Heart left ventricle (tissue), 16 donors: ENCODE measurements at regions not wholly inside any gene's neighbourhood (a gene's known extent, or its start where the extent isn't known, plus 50 kb on each side); places are given as distances from the start of the nearest gene placed in this dataset.
"Not testable (repeated sequence)": the region's sequence is repeated elsewhere in the genome, so short reads cannot be mapped to it uniquely, and the experiment has no call there.

Source experiments
- ATAC-seq, 4 donors: fragments of 200-7000 bp; cut with Tn5 transposase; one replicate each; pipeline ENCODE4 v1.9.1; 2020 to 2022; ENCODE audit warnings: moderate library complexity in 4 of 4, mild to moderate bottlenecking in 3 of 4, moderate number of reproducible peaks in 1 of 4
- DNase-seq, 5 donors: peaks; one replicate each; pipeline ENCODE4 v3.0.0-alpha.2; 2020
- H3K27ac ChIP-seq, 12 donors: fragments of 200-600 bp; sonication (generic) in 4 of 12; one replicate each; pipeline versions ENCODE4 v1.5.0 to v1.8.0; 2016 to 2022; ENCODE audit warnings: mild to moderate bottlenecking in 2 of 12
- H3K27me3 ChIP-seq, 9 donors: fragments of 200-600 bp; sonication (generic) in 2 of 9; one replicate each; pipeline versions ENCODE4 v1.5.1 to v1.8.0; 2016 to 2022; ENCODE audit warnings: mild to moderate bottlenecking in 3 of 9
- H3K36me3 ChIP-seq, 9 donors: fragments of 200-600 bp; sonication (generic) in 2 of 9; one replicate each; pipeline versions ENCODE4 v1.5.0 to v1.8.0; 2018 to 2022; ENCODE audit warnings: mild to moderate bottlenecking in 2 of 9
- H3K4me1 ChIP-seq, 12 donors: fragments of 200-600 bp; sonication (generic) in 4 of 12; one replicate each; pipeline versions ENCODE4 v1.5.0 to v1.8.0; 2016 to 2022; ENCODE audit warnings: mild to moderate bottlenecking in 3 of 12
- H3K4me3 ChIP-seq, 12 donors: fragments of 200-600 bp; sonication (generic) in 4 of 12; one replicate each; pipeline versions ENCODE4 v1.5.0 to v1.8.0; 2017 to 2022; ENCODE audit warnings: mild to moderate bottlenecking in 9 of 12, moderate library complexity in 4 of 12
- H3K9me3 ChIP-seq, 12 donors: fragments of 200-600 bp; sonication (generic) in 4 of 12; one replicate each; pipeline versions ENCODE4 v1.5.0 to v1.8.0; 2016 to 2022; ENCODE audit warnings: mild to moderate bottlenecking in 1 of 12
- WGBS, 4 donors: extraction: QIAGEN DNeasy Blood & Tissue Kit in 2 of 4; methylation state at CpG; one replicate each; pipeline versions ENCODE4 v1.1.5 to v1.1.7; 2013 to 2018; 5-methylcytosine and 5-hydroxymethylcytosine counted together
- intact Hi-C, 10 donors: fragments of 100-400 bp; cut with DNase I; formaldehyde crosslinking; loops; one replicate each; pipeline versions ENCODE4 v1.11.1 to v1.14.2; 2022
- donor health status: ischemic (EF 13 %, LVEDD 7.1; RV severe dilation, severe dysfunction).
- donor health status: healthy with polysubstance abuse.
- donor health status: DM: no; HTN: yes; CAD: no.
- donor health status: DM: no; HTN: no; CAD: no.
- donor health status: ischemic (EF 25% LVEDD 6.9; RV normal size, moderate dysfunction).
- donor health status: ischemic (EF 25% LVEDD 5.7; RV mildly dilated, moderate dysfunction).
- donor health status: healthy.
- donor health status: DM: yes; HTN: yes; CAD: no.
- donor health status: ischemic (EF 35%, LVEDD 5.7; RV mildly dilated, moderate dysfunction).
- donor health status: nonischemic (EF 11% LVEDD 7.7; RV severe dilation, severe dysfunction).
- donor health status: DM: yes; HTN: yes; CAD: no.
- donor health status: PGD.
- donor health status: ischemic (EF 29% LVEDD 5.4; RV normal size, mild dysfunction).
- donor health status: nonischemic (EF 23%, LVEDD 6.1; RV moderate dilation, normal function).

DNA sequence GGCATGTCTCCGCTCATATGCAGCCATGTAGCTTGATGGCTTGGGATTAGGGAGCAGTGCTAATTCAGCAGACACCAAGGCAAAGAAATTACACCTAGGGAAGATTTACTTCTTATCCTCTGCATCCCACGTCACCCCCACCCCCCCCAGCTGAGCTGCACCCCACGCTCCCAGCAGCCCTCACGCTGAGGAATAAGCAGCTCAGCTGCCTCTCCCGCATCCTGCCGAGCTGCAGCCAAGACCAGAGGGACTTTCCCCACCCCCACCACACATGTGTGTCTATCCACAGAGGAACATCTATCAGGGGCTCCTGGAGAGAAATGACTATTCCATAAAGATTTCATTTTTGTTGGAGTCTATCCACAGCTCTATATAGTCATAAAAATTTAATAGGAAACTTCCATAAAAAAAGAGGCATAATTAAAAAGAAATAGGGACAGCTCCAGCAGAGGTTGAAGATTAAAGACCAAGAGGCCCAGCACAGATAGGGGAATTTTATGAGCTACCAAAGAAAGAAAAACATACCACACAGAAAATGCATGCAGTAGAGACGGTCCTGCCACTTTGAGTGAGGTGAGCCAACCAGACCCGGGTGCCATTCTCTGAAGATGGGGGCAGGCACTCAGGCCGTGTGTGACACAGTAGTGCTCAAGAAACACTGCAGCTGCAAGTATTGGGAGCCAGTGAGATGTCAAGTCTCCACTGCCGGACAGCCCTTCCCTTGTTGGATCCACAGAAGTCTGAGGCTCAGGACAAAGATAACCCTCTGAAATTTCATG is 274.8 kb downstream of the BCL2L11 start:
- intact Hi-C loops, H3K27me3 ChIP-seq, H3K4me3 ChIP-seq, H3K4me1 ChIP-seq, H3K36me3 ChIP-seq, H3K27ac ChIP-seq, H3K9me3 ChIP-seq: not testable (repeated sequence)
- DNase-seq: peak; percentile 30 to 62 (median 53)
- 43 to 64% (median 54%) methylated on average over 5 to 7 of the region's 10 CpGs for WGBS, 4 donors
- peak in 3 of 4 donors; percentile 60 to 93 (median 76) for ATAC-seq

DNA sequence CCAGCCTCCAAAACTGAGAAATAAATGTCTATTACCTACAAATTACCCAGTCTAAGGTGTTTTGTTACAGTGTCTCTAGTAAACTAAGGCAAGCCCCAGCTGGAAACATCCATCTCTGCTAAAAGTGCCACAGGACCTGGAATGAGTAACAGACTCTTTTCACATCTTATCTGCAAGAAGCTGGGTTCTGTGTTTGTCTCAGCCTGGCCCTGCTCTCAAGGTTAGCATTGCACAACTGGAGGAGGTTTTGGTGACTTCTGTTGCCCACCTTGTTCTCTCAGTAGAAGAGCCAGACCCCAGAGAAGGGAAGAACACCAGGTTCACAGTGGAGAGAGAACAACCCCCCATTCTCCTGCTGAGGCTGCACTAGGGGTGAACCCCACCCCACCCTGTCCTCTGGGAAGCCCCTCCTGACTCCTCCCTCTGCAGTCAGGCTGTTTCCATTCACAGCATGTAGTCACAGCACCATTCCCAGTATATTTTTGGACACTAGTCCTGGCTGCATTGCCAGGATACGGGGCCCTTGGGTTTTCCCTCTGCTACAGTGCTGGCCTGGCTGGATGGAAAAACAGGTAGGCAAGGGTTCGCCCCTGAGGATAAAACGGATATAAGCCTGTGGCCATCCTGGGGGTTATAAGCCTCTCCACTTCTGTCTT is 280.0 kb downstream of the BCL2L11 start:
- peak; percentile 85 to 97 (median 90) for ATAC-seq
- H3K4me3 ChIP-seq, H3K36me3 ChIP-seq, H3K27me3 ChIP-seq, intact Hi-C loops, H3K27ac ChIP-seq, H3K9me3 ChIP-seq, H3K4me1 ChIP-seq: not testable (repeated sequence)
- WGBS, 4 donors: 29 to 44% (median 41%) methylated on average over 2 to 3 of the region's 3 CpGs
- DNase-seq: peak in 1 of 5 donors; percentile 32

DNA sequence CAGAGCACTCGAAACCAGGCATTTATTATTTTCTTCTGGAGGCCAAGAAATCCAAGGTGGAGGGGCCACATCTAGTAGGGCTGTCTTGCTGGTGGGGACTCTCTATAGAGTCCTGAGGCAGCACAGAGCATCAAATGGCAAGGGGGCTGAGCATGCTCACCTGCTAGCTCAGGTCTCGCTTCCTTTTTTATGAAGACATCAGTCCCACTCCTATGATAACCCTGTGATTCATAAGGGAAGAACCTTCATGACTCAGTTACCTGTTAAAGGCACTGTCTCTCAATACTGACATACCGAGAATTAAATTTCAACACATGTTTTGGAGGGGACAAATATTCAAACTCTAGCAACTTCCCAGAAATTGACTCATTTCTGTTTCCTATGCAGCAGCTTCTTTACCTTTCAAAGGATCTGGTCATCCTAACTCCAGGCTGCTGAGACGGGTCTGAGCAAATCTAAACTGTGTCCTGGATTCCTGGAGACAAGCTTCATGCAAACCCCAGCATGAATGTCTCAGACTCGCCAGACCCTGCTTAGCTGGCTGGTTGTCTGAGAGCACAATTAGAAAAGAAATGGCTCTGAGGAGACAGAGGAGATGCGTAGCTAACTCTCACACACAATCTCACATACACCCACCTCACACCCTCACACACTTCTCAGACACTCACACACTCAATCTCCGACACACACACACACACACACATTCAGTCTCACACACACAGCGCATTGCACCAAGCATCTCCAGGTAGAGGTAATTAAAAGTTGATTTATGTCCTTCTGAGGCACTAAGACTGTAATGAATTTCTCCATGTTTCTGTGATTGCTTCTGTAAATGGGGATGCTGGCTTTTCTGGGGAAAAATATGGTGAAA is 280.8 kb downstream of the BCL2L11 start:
- H3K4me1 ChIP-seq, DNase-seq, H3K4me3 ChIP-seq, H3K9me3 ChIP-seq, H3K27me3 ChIP-seq, H3K27ac ChIP-seq, H3K36me3 ChIP-seq, intact Hi-C loops: not testable (repeated sequence)
- 95 to 97% (median 96%) methylated on average over 3 to 4 of the region's 8 CpGs for WGBS, 4 donors
- peak in 1 of 4 donors; percentile 29 for ATAC-seq

DNA sequence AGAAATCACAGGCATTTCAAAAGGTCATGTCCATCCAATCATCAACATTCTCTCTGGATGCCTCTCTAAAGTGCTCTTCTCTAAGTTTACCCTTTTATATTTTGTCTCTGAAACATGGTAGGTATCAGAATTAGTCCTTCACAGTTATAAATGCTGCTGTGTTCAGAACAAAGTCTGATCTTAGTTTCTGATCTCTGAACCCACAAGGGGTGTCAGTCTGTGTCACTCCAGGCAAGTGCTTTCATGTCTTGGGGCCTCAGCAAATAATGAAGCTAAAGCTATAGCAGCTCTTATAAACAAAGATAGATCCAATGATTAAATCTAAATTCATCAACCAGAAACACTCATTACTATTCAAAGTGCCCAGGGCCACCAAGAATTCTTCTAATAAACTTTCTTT is 281.7 kb downstream of the BCL2L11 start:
- intact Hi-C loops, DNase-seq, H3K36me3 ChIP-seq, H3K4me1 ChIP-seq, H3K4me3 ChIP-seq, H3K27ac ChIP-seq, H3K27me3 ChIP-seq, ATAC-seq, H3K9me3 ChIP-seq: not testable (repeated sequence)

DNA sequence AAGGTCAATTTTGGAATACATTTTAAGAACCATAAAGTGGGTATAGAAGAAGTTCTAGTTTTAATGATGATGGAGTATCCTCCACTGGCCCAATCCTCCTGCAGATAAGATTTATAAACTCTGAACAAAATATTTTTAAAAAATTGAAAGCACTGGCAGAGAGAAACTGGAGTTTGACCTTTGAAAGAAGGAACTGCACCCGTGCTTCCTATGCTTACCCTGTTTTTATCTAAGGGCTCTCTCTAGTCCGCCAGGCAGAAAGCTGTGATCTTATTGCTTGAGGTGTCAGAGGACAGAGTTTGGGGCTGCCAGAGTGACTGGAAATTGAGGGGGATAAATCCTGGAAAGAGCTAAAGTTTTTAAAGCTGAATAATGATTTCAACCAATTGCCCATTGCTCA is 282.6 kb downstream of the BCL2L11 start:
- H3K9me3 ChIP-seq, H3K36me3 ChIP-seq, H3K4me1 ChIP-seq, H3K27ac ChIP-seq, H3K27me3 ChIP-seq, intact Hi-C loops, ATAC-seq, H3K4me3 ChIP-seq, DNase-seq: not testable (repeated sequence)
- WGBS, 4 donors: 69 to 81% (median 73%) methylated on average over 2 of the region's 2 CpGs

DNA sequence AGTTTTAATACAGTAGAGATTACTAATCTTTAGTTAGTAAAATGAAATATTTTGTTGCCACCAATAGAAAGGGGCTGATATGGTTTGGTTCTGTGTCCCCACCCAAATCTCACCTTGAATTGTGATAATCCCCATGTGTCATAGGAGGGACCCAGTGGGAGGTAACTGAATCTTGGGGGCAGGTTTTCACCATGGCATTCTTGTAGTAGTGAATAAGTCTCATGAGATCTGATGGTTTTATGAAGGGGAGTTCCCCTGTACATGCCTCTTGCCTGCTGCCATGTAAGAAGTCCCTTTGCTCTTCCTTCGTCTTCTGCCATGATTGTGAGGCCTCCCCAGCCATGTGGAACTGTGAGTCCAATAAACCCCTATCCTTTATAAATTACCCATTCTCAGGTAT is 285.9 kb downstream of the BCL2L11 start:
- H3K4me3 ChIP-seq, intact Hi-C loops, H3K4me1 ChIP-seq, H3K9me3 ChIP-seq, H3K27ac ChIP-seq, ATAC-seq, H3K36me3 ChIP-seq, DNase-seq, H3K27me3 ChIP-seq: not testable (repeated sequence)
- no CpG with 5 or more reads among the region's 1 CpG for WGBS, 4 donors

DNA sequence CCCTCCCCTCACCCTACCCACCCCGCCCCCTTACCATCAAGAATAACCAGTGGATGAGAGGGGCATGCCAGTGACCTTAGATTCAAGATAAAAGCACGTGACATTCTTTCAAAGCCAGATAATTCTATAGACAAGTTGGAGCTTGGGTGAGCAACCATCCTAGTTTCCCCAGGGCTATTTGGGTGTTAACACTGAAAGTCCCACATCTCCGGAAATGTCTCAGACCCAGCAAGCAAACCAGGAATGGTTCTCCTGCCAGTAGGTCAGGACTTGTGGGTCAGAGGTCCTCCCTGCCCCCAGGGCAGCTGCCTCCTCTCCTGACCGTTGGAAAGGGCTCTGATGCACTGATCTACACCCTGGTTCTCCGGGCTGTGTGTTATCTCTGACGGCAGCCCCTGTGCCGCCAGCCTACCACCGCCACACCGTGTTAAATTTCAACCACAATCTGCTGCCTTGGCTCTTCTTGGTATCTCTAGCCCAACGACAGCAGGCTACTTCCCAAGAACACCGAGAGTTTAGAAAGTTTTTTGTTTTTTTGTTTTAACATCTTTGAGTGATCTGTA is 287.0 kb downstream of the BCL2L11 start:
- DNase-seq, H3K4me1 ChIP-seq, H3K27ac ChIP-seq, ATAC-seq, H3K4me3 ChIP-seq, H3K36me3 ChIP-seq, intact Hi-C loops, H3K9me3 ChIP-seq, H3K27me3 ChIP-seq: not testable (repeated sequence)
- WGBS, 4 donors: 53 to 61% methylated on average over 1 to 3 of the region's 11 CpGs; no CpG with 5 or more reads in 2 of the 4 donors

DNA sequence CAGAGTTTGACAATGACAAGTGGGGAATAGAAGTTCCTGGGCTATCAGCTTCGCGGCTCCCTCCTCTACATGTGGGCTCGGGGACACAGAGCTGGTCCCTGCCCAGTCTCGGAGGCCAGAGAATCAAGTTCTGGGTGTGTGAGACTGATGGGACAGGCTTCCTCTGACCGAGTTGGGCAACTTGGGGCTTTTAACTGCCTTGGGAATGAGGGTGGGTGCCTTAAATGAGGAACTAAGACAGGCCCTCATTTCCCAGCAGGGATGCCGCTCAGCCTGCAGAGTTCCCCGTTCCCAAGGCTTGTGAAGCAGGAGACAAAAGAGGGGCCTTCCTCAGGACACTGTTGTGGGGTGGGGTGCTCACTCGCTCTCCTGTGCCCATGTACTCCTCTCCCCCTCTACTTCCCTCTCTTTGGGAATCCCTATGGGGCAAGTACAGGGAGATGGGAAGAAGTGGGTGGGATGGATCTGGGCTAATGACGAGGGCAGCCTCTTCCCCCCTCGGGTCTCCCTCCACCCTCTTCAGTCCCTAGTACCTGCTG is 290.2 kb downstream of the BCL2L11 start:
- H3K27ac ChIP-seq, H3K4me1 ChIP-seq, H3K9me3 ChIP-seq, intact Hi-C loops, DNase-seq, H3K27me3 ChIP-seq, H3K4me3 ChIP-seq, H3K36me3 ChIP-seq: not testable (repeated sequence)
- WGBS, 4 donors: 94 to 98% methylated on average over 3 to 6 of the region's 10 CpGs; no CpG with 5 or more reads in 2 of the 4 donors
- ATAC-seq: peak in 3 of 4 donors; percentile 39 to 63 (median 47)

DNA sequence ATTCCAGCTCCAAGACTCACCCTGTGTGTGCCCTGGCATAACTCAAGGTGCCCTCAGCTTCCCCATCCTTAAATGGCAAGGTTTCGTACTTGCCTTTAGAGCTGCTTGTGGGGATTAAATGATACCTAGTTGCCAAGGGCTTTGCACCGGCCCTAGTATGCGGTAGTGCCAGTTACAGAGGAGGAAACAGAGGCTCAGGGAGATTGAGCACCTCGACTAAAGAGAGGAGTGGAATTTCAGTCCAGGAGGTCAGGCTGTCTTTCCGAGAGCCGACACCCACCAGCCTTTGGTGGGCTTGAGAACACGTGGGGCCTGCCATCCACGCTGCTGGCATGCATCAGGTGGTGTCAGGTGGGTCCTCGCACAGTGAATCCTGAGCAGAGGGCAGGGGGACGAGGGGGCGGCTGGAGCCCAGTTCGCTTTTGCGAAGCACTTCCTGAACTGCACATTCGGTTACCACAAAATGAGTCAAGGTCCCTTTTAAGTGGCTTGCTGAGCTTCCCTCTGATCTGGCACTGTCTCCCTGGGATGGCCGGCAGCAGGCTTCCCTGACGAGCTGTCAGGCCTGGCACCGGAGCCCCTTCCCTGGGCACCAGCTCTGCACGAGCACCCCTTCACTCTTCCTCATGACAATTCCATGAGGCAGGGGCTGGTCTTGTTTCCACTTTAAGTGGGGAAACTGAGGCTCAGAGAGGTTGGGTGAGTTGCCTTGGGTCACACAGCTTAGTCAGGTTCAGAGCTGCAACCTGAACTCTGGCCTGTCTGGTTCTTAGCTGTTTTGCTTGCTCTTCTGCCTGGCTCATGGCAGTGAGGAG is 291.4 kb downstream of the BCL2L11 start:
- H3K4me1 ChIP-seq, H3K27me3 ChIP-seq, ATAC-seq, DNase-seq, H3K4me3 ChIP-seq, intact Hi-C loops, H3K27ac ChIP-seq, H3K36me3 ChIP-seq, H3K9me3 ChIP-seq: not testable (repeated sequence)
- WGBS, 4 donors: 90 to 95% (median 93%) methylated on average over 4 to 13 of the region's 18 CpGs
